TTC549 (cell line): ENCODE measurements at regions not wholly inside any gene's neighbourhood (a gene's known extent, or its start where the extent isn't known, plus 50 kb on each side); places are given as distances from the start of the nearest gene placed in this dataset.

Experiments used
- FAIRE-seq: peaks from 2 replicates; lab custom pipeline; 2012; peaks lifted over from hg19 to GRCh38; lab: Jason Lieb, UNC

GRCh38 chr17:63382136-63382535 is 64.0 kb downstream of the CYB561 start:
- FAIRE-seq: no peak
